OCI-LY3 (cell line): ENCODE measurements at regions not wholly inside any gene's neighbourhood (a gene's known extent, or its start where the extent isn't known, plus 50 kb on each side); places are given as distances from the start of the nearest gene placed in this dataset.

Experiments
- H2AFZ ChIP-seq: fragments of 200-600, 300-600 bp; shearing (Covaris generic); 2 replicates; pipeline ENCODE4 v1.6.0; 2014; ENCODE audit warnings: antibody characterized with exemption, low read depth, low read length
- H3K27ac ChIP-seq: fragments of 200-600, 300-600 bp; sonication (generic); 2 replicates; pipeline ENCODE4 v1.5.1; 2014; ENCODE audit warnings: mild to moderate bottlenecking, low read length, moderate library complexity, mixed read lengths
- H3K27me3 ChIP-seq: fragments of 200-600, 300-600 bp; sonication (generic); 2 replicates; pipeline ENCODE4 v1.6.1; 2014; ENCODE audit warnings: low read depth, low read length, mixed read lengths
- H3K36me3 ChIP-seq: fragments of 200-600, 300-600 bp; sonication (generic); replicated peaks from 2 replicates; pipeline ENCODE3; 2014; ENCODE audit warnings: low read depth, low read length, mixed read lengths
- H3K4me1 ChIP-seq: fragments of 300-600, 200-600 bp; sonication (generic); 2 replicates; pipeline ENCODE4 v1.6.1; 2014; ENCODE audit warnings: low read length, mixed read lengths
- H3K4me2 ChIP-seq: fragments of 200-600, 300-600 bp; sonication (generic); 2 replicates; pipeline ENCODE4 v1.6.1; 2014; ENCODE audit warnings: low read length, mixed read lengths
- H3K4me3 ChIP-seq: fragments of 300-600, 200-600 bp; sonication (generic); 2 replicates; pipeline ENCODE4 v1.5.1; 2014; ENCODE audit warnings: antibody characterized with exemption, mild to moderate bottlenecking, low read length, moderate library complexity
- H3K79me2 ChIP-seq: fragments of 300-600, 200-600 bp; shearing (Covaris generic); 2 replicates; pipeline ENCODE4 v1.6.1; 2014; ENCODE audit warnings: mild to moderate bottlenecking, low read length, mixed read lengths
- H3K9ac ChIP-seq: fragments of 300-600, 200-600 bp; shearing (Covaris generic); 2 replicates; pipeline ENCODE4 v1.6.0; 2014; ENCODE audit warnings: mild to moderate bottlenecking, low read length, moderate library complexity
- H3K9me3 ChIP-seq: fragments of 200-600, 300-600 bp; shearing (Covaris generic); 2 replicates; pipeline ENCODE4 v1.6.1; 2014; ENCODE audit warnings: low read length, mixed read lengths; ENCODE audit not compliant: insufficient read depth
- H4K20me1 ChIP-seq: fragments of 200-600, 300-600 bp; sonication (generic); 2 replicates; pipeline ENCODE4 v1.6.1; 2016; ENCODE audit warnings: low read length, mixed read lengths; ENCODE audit not compliant: insufficient read depth
- EZH2phosphoT487 ChIP-seq: fragments of 200-600 bp; shearing (Covaris generic); IDR thresholded peaks from 2 replicates; pipeline ENCODE4 v1.6.1; 2018; ENCODE audit warnings: antibody characterized with exemption, mixed run types, low read depth
- TF ChIP-seq, protein P1 (sequence below): fragments of 200-600, 300-600 bp; sonication (generic); IDR thresholded peaks from 2 replicates; pipeline ENCODE4 v1.5.1; 2014; ENCODE audit warnings: antibody characterized with exemption, low read length, low read depth

DNA sequence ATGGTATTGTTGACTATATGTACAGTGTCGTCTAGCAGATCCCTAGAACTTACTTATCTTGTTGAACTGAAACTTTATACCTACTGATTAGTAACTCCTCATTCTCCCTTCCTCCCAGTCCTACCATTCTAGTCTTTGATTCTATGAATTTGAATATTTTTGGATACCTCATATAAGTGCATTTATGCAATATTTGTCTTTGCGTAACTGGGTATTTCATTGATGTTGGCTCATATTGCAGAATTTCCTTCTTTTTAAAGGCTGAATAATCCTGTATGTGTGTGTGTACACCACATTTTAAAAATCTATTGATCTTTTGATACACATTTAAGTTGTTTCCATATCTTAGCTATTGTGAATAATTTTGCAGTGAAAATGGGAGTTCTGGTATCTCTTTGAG, 119.9 kb downstream of the SOX4 start:
- Histone ChIP-seq H3K9ac (no peak overlapping the region), H4K20me1 (no peaks in the 10 kb centered on the region), H2AFZ (no peak overlapping the region), H3K27ac (no peak overlapping the region), H3K9me3 (no peaks in the 10 kb centered on the region), H3K36me3 (no peaks in the 10 kb centered on the region), H3K4me1 (no peaks in the 10 kb centered on the region), H3K4me3 (no peak overlapping the region), H3K4me2 (no peak overlapping the region), H3K79me2 (no peaks in the 10 kb centered on the region), H3K27me3 (no peaks in the 10 kb centered on the region)
- TF ChIP-seq EZH2phosphoT487, result no peak
- TF ChIP-seq, protein P1, sequence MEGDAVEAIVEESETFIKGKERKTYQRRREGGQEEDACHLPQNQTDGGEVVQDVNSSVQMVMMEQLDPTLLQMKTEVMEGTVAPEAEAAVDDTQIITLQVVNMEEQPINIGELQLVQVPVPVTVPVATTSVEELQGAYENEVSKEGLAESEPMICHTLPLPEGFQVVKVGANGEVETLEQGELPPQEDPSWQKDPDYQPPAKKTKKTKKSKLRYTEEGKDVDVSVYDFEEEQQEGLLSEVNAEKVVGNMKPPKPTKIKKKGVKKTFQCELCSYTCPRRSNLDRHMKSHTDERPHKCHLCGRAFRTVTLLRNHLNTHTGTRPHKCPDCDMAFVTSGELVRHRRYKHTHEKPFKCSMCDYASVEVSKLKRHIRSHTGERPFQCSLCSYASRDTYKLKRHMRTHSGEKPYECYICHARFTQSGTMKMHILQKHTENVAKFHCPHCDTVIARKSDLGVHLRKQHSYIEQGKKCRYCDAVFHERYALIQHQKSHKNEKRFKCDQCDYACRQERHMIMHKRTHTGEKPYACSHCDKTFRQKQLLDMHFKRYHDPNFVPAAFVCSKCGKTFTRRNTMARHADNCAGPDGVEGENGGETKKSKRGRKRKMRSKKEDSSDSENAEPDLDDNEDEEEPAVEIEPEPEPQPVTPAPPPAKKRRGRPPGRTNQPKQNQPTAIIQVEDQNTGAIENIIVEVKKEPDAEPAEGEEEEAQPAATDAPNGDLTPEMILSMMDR, result no peak

DNA sequence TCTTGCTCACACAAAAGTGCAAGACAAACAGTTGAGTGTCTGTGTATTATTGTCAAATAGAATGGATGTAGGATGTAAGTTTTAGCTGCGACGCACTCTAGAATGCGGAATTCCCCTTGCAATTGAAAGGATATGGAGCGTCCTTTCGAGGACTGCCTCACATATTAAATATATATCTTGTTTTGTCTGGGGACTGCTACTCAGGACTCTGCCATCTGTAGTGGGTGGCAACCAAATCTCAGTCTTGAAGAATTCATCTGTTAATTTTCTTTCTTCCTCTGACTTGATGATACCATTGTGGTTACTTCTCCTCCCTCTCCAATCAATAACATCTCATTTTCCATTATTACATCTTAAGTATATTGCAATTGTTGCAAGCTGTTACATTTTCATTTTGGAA, 121.6 kb downstream of the SOX4 start:
- no peaks in the 10 kb centered on the region for H3K27me3 ChIP-seq
- H3K36me3 ChIP-seq, result no peaks in the 10 kb centered on the region
- no peak overlapping the region for H3K4me2 ChIP-seq
- TF ChIP-seq EZH2phosphoT487, result no peak
- TF ChIP-seq, protein P1, result no peak
- no peak overlapping the region for H3K9ac ChIP-seq
- H3K4me3 ChIP-seq, result no peak overlapping the region
- H3K9me3 ChIP-seq, result no peaks in the 10 kb centered on the region
- H3K27ac ChIP-seq, result no peak overlapping the region
- H4K20me1 ChIP-seq, result no peaks in the 10 kb centered on the region
- H2AFZ ChIP-seq, result no peak overlapping the region
- no peaks in the 10 kb centered on the region for H3K79me2 ChIP-seq
- H3K4me1 ChIP-seq, result no peaks in the 10 kb centered on the region

DNA sequence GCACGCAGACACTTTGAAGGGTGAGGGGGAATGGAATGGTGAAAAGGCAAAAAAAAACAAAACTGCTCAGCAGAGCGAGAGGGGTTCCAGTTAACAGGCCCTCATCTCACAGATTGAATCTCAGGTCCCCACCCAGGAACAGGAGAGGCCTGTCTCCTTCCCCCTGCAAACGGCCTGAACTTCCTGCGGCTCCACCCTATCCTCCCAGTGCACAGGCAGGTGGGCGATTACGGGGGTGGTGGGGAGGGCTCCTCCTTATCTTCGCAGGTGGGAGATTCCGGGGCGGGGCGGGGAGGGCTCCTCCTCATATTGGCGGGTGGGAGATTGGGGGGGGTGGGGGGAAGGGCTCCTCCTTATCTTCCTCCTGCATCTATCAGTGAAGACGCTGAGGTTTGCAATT, 129.0 kb downstream of the SOX4 start:
- Histone ChIP-seq H3K27ac (no peak overlapping the region), H3K4me2 (no peak overlapping the region), H2AFZ (no peak overlapping the region), H3K27me3 (no peaks in the 10 kb centered on the region), H3K36me3 (no peaks in the 10 kb centered on the region), H3K9ac (no peak overlapping the region), H3K79me2 (no peaks in the 10 kb centered on the region), H3K9me3 (no peaks in the 10 kb centered on the region), H3K4me3 (no peak overlapping the region), H4K20me1 (no peaks in the 10 kb centered on the region), H3K4me1 (peaks cover 3% of the 10 kb centered on the region; the same call in 1 of the 2 replicates)
- TF ChIP-seq, protein P1, result no peak
- no peak for TF ChIP-seq EZH2phosphoT487

GRCh38 chr6:21726676-21727075, 133.1 kb downstream of the SOX4 start:
- Histone ChIP-seq H3K4me2 (no peak overlapping the region), H3K4me1 (peaks cover 3% of the 10 kb centered on the region; the same call in 1 of the 2 replicates), H3K36me3 (no peaks in the 10 kb centered on the region), H2AFZ (no peak overlapping the region), H3K27ac (no peak overlapping the region), H4K20me1 (no peaks in the 10 kb centered on the region), H3K4me3 (no peak overlapping the region), H3K9me3 (no peaks in the 10 kb centered on the region), H3K27me3 (no peaks in the 10 kb centered on the region), H3K9ac (no peak overlapping the region), H3K79me2 (no peaks in the 10 kb centered on the region)
- TF ChIP-seq, protein P1, result no peak
- TF ChIP-seq EZH2phosphoT487, result no peak
